K562 (cell line): ENCODE measurements at regions not wholly inside any gene's neighbourhood (a gene's known extent, or its start where the extent isn't known, plus 50 kb on each side); places are given as distances from the start of the nearest gene placed in this dataset.

Experiments
- ATAC-seq: fragments of 200-7000 bp; cut with Tn5 transposase; 3 replicates; pipeline ENCODE4 v1.9.1; 2020; ENCODE audit warnings: moderate library complexity
- BruUV-seq: library from RNA; stranded (reverse); fragments of 400-500 nt; replicated peaks from 2 replicates; lab custom pipeline; 2021; lab: Mats Ljungman, UMichigan
- CTCF ChIA-PET: fragments of 300-600 bp; formaldehyde crosslinking; extraction: SDS; loops from one replicate; lab custom pipeline; 2021; ENCODE audit warnings: low intra/inter-chr PET ratio; lab: Yijun Ruan, JAX
- POLR2A ChIA-PET: fragments of 300-600, 350-650 bp; sonication (Branson Sonifier 250); formaldehyde crosslinking; extraction: SDS; loops from one replicate; lab custom pipeline; 2021; ENCODE audit warnings: antibody characterized with exemption, inconsistent platforms; lab: Yijun Ruan, JAX
- DNase-seq, 4 experiments: peaks; one replicate each; pipeline versions ENCODE4 v3.0.0 to v3.0.0-alpha.2; 2011 to 2018; ENCODE audit warnings: low spot score in 3 of 4, mixed read lengths in 3 of 4; ENCODE audit errors: extremely low read depth in 1 of 4
- FAIRE-seq: peaks from 2 replicates; lab custom pipeline; 2011; peaks lifted over from hg19 to GRCh38; lab: Jason Lieb, UNC
- H2AFZ ChIP-seq: 2 replicates; pipeline ENCODE4 v1.6.0; 2011; ENCODE audit warnings: low read depth, low read length, control low read depth, inconsistent platforms
- H3K27ac ChIP-seq: fragments of 200-600 bp; 3 replicates; pipeline ENCODE4 v1.8.0; 2011; ENCODE audit warnings: low read depth, mild to moderate bottlenecking, control low read depth, inconsistent platforms, low read length, moderate library complexity, mixed read lengths; ENCODE audit errors: extremely low read depth
- H3K27me3 ChIP-seq, 2 experiments: fragments of 300-600 bp in 1 of 2; 2 replicates in 1 of 2; 3 replicates in 1 of 2; pipeline versions ENCODE4 v1.6.0 to v1.8.0; 2011; ENCODE audit warnings: inconsistent platforms in 2 of 2, low read length in 2 of 2, mild to moderate bottlenecking in 1 of 2, mixed read lengths in 1 of 2, moderate library complexity in 1 of 2; ENCODE audit not compliant: control insufficient read depth in 2 of 2, insufficient read depth in 2 of 2
- H3K36me3 ChIP-seq: fragments of 300-600 bp; 3 replicates; pipeline ENCODE4 v1.8.0; 2011; ENCODE audit warnings: mild to moderate bottlenecking, low read length, inconsistent platforms; ENCODE audit not compliant: control insufficient read depth, insufficient read depth
- H3K4me1 ChIP-seq, 2 experiments: fragments of 200-600 bp in 1 of 2; replicated peaks in 1 of 2; 2 replicates in 1 of 2; 3 replicates in 1 of 2; pipeline versions ENCODE4 v1.5.1 to v1.8.0; 2011; ENCODE audit warnings: inconsistent platforms in 2 of 2, low read length in 2 of 2, mild to moderate bottlenecking in 1 of 2, mixed read lengths in 1 of 2, moderate library complexity in 1 of 2; ENCODE audit not compliant: control insufficient read depth in 2 of 2, insufficient read depth in 2 of 2
- H3K4me2 ChIP-seq: 2 replicates; pipeline ENCODE4 v1.6.1; 2011; ENCODE audit warnings: low read length, control low read depth, inconsistent platforms, mixed read lengths; ENCODE audit not compliant: insufficient read depth
- H3K4me3 ChIP-seq: fragments of 200-600 bp; sonication (generic), shearing (Covaris generic); 2 replicates; pipeline ENCODE4 v1.5.1; 2016; ENCODE audit warnings: control low read depth, inconsistent platforms
- H3K79me2 ChIP-seq: fragments of 200-600 bp; 3 replicates; pipeline ENCODE4 v1.8.0; 2011; ENCODE audit warnings: low read length, inconsistent platforms; ENCODE audit not compliant: control insufficient read depth, insufficient read depth
- H3K9ac ChIP-seq, 2 experiments: 2 replicates each; pipeline versions ENCODE4 v1.6.0 to v1.6.1; 2011; ENCODE audit warnings: low read depth in 2 of 2, low read length in 2 of 2, control low read depth in 1 of 2, inconsistent platforms in 1 of 2, mild to moderate bottlenecking in 1 of 2, mixed read lengths in 1 of 2; ENCODE audit not compliant: insufficient read depth in 1 of 2
- H3K9me1 ChIP-seq: one replicate; pipeline ENCODE4 v1.6.0; 2011; ENCODE audit warnings: inconsistent platforms, mild to moderate bottlenecking, low read length, moderate library complexity; ENCODE audit not compliant: control insufficient read depth, insufficient read depth
- H3K9me3 ChIP-seq: replicated peaks from 2 replicates; pipeline ENCODE4 v1.5.1; 2011; ENCODE audit warnings: low read depth, low read length, inconsistent platforms; ENCODE audit not compliant: control insufficient read depth, insufficient read depth
- H4K20me1 ChIP-seq: replicated peaks from 2 replicates; pipeline ENCODE4 v1.6.1; 2011; ENCODE audit warnings: low read length, inconsistent platforms, mixed read lengths; ENCODE audit not compliant: control insufficient read depth, insufficient read depth
- CBFA2T2 ChIP-seq: fragments of 450-650 bp; conservative IDR thresholded peaks from 2 replicates; pipeline ENCODE4 v1.6.1; 2017; ENCODE audit warnings: mild to moderate bottlenecking
- CBX2 ChIP-seq: fragments of 200-600 bp; sonication (generic); IDR thresholded peaks from one replicate; pipeline ENCODE4 v1.6.1; 2012; ENCODE audit warnings: mild to moderate bottlenecking, low read length, inconsistent platforms; ENCODE audit not compliant: insufficient read depth, poor library complexity, severe bottlenecking
- COPS2 ChIP-seq: fragments of 450-650 bp; conservative IDR thresholded peaks from 2 replicates; pipeline ENCODE4 v1.6.1; 2016; ENCODE audit warnings: mild to moderate bottlenecking, moderate library complexity
- CREB3L1 ChIP-seq: fragments of 450-650 bp; IDR thresholded peaks from 2 replicates; pipeline ENCODE4 v1.6.1; 2014; ENCODE audit warnings: low read depth, mild to moderate bottlenecking, moderate library complexity, borderline replicate concordance
- CUX1 ChIP-seq: fragments of 200-800 bp; sonication (Bioruptor generic); IDR thresholded peaks from 2 replicates; pipeline ENCODE4 v1.6.1; 2016; ENCODE audit warnings: missing genetic modification characterization, missing compliant biosample characterization
- ETS2 ChIP-seq: IDR thresholded peaks from 2 replicates; pipeline ENCODE4 v1.6.1; 2016; ENCODE audit warnings: borderline replicate concordance, missing genetic modification characterization, mild to moderate bottlenecking, moderate library complexity, missing compliant biosample characterization; ENCODE audit not compliant: poor library complexity, severe bottlenecking
- TFAP4 ChIP-seq: sonication (generic); formaldehyde crosslinking; IDR thresholded peaks from 2 replicates; pipeline ENCODE4 v1.8.0; 2022; ENCODE audit warnings: missing genetic modification reagents, mild to moderate bottlenecking, moderate library complexity, borderline replicate concordance
- ZNF584 ChIP-seq: fragments of 200-800 bp; sonication (Bioruptor generic); IDR thresholded peaks from 2 replicates; pipeline ENCODE4 v1.6.1; 2016; ENCODE audit warnings: low read depth, mild to moderate bottlenecking, missing genetic modification characterization, missing compliant biosample characterization
- WGBS: fragments of 100-300 bp; shearing (Covaris generic); methylation state at CpG from one replicate; pipeline ENCODE4 v1.1.6; 2016; ENCODE audit warnings: low coverage, mixed read lengths; ENCODE audit not compliant: insufficient coverage; ENCODE audit errors: missing lambda C conversion rate; 5-methylcytosine and 5-hydroxymethylcytosine counted together
- in situ Hi-C: fragments of 300-500 bp; cut with MboI; formaldehyde crosslinking; loops from 4 replicates; pipeline ENCODE4 v1.15.0; 2018; ENCODE audit warnings: inconsistent platforms, mixed read lengths
- intact Hi-C: fragments of 100-400 bp; cut with micrococcal nuclease; formaldehyde crosslinking; loops from 2 replicates; pipeline ENCODE4 v1.14.2; 2022
- TF ChIP-seq, protein P1 (sequence below): fragments of 250-450 bp; sonication (Bioruptor Pico); IDR thresholded peaks from 2 replicates; pipeline ENCODE4 v1.8.0; 2022; ENCODE audit warnings: inconsistent platforms, mild to moderate bottlenecking, moderate library complexity, borderline replicate concordance

DNA sequence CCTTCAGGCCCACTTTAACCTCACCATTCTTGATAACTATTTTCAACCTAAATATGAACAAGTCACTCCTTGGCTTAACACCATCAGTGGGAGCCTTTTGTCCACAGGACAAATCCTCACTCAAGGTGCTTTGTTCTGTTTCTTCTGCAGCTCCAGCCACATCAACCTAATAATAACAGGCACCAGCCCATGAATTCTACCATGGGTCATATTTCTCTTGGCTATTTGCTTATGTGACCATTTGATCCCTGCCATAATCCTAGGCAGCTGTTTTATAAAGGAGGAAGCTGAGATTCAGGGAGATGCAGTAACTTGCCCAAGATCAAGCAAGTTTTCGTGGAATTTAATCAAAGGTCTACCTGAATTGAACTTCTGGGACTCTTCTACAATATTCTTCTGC lies 561.3 kb downstream of the DHX35 start:
- no peak for DNase-seq
- no peak overlapping the region for H3K9ac ChIP-seq
- no peaks in the 10 kb centered on the region for H4K20me1 ChIP-seq
- in situ Hi-C loops = no loop called here
- no peak overlapping the region for H2AFZ ChIP-seq
- ChIA-PET CTCF (no interaction called here), POLR2A (no interaction called here)
- H3K9me1 ChIP-seq = no peaks in the 10 kb centered on the region
- WGBS = 0% methylated on average over 1 of the region's 1 CpG
- no peak overlapping the region for H3K4me3 ChIP-seq
- 0 out of 2 replicates have a peak, but pooled peaks cover 2% of the 10 kb centered on the region for H3K9me3 ChIP-seq
- TF ChIP-seq, protein P1, sequence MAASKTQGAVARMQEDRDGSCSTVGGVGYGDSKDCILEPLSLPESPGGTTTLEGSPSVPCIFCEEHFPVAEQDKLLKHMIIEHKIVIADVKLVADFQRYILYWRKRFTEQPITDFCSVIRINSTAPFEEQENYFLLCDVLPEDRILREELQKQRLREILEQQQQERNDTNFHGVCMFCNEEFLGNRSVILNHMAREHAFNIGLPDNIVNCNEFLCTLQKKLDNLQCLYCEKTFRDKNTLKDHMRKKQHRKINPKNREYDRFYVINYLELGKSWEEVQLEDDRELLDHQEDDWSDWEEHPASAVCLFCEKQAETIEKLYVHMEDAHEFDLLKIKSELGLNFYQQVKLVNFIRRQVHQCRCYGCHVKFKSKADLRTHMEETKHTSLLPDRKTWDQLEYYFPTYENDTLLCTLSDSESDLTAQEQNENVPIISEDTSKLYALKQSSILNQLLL (CRISPR knock-in tag) = no peak
- no peak for TF ChIP-seq ETS2 (tag)
- no peak for TF ChIP-seq TFAP4
- TF ChIP-seq CBFA2T2 = no peak
- no peak for TF ChIP-seq COPS2
- no peak for TF ChIP-seq CUX1
- no peak for TF ChIP-seq CREB3L1
- TF ChIP-seq ZNF584 (CRISPR knock-in tag) = no peak
- TF ChIP-seq CBX2 = no peak
- no peak overlapping the region for H3K4me2 ChIP-seq
- intact Hi-C loops = no loop called here
- H3K36me3 ChIP-seq = no peaks in the 10 kb centered on the region
- no peak overlapping the region for H3K27ac ChIP-seq
- H3K4me1 ChIP-seq = no peaks in the 10 kb centered on the region
- no peaks in the 10 kb centered on the region for H3K27me3 ChIP-seq
- no peaks in the 10 kb centered on the region for H3K79me2 ChIP-seq
- FAIRE-seq = no peak
- BruUV-seq = no TSS peak
- no peak for ATAC-seq
